H1 (cell line): ENCODE measurements at regions not wholly inside any gene's neighbourhood (a gene's known extent, or its start where the extent isn't known, plus 50 kb on each side); places are given as distances from the start of the nearest gene placed in this dataset.
A peak's percentile ranks its signal among the peaks of the same experiment; 100 is the strongest.

Experiments
- CTCF ChIA-PET: fragments of 300-600 bp; sonication (Branson Sonifier 250); formaldehyde crosslinking; loops from one replicate; lab custom pipeline; 2021; ENCODE audit not compliant: partially characterized antibody; lab: Charles Lee
- POLR2A ChIA-PET: fragments of 300-600 bp; sonication (Branson Sonifier 250); formaldehyde crosslinking; loops from one replicate; lab custom pipeline; 2021; ENCODE audit warnings: inconsistent platforms; ENCODE audit not compliant: partially characterized antibody; lab: Charles Lee
- DNase-seq, 2 experiments: peaks; one replicate each; pipeline versions ENCODE4 v3.0.0 to v3.0.0-alpha.2; 2010 to 2022; ENCODE audit warnings: low spot score in 2 of 2, low read depth in 1 of 2, mixed read lengths in 1 of 2
- FAIRE-seq: peaks from 2 replicates; lab custom pipeline; 2011; peaks lifted over from hg19 to GRCh38; lab: Jason Lieb, UNC
- H2AFZ ChIP-seq: 2 replicates; pipeline ENCODE4 v1.8.1; 2012; ENCODE audit warnings: low read length, inconsistent platforms
- H2AK5ac ChIP-seq: 2 replicates; pipeline ENCODE4 v1.6.1; 2013; ENCODE audit warnings: low read depth, low read length
- H2BK120ac ChIP-seq: replicated peaks from 2 replicates; pipeline ENCODE3; 2013; ENCODE audit warnings: low read depth, low read length, inconsistent platforms
- H2BK12ac ChIP-seq: 2 replicates; pipeline ENCODE4 v1.6.1; 2013; ENCODE audit warnings: low read depth, low read length
- H2BK15ac ChIP-seq: 2 replicates; pipeline ENCODE4 v1.6.1; 2013; ENCODE audit warnings: low read length
- H2BK20ac ChIP-seq: 2 replicates; pipeline ENCODE4 v1.6.1; 2013; ENCODE audit warnings: low read length
- H2BK5ac ChIP-seq: 2 replicates; pipeline ENCODE4 v1.6.1; 2013; ENCODE audit warnings: low read depth, low read length
- H3K14ac ChIP-seq: 2 replicates; pipeline ENCODE4 v1.6.1; 2013; ENCODE audit warnings: inconsistent platforms; ENCODE audit not compliant: insufficient read length
- H3K18ac ChIP-seq: 2 replicates; pipeline ENCODE4 v1.6.1; 2013; ENCODE audit warnings: low read length; ENCODE audit errors: extremely low read depth
- H3K23ac ChIP-seq: 2 replicates; pipeline ENCODE4 v1.6.1; 2013; ENCODE audit warnings: inconsistent platforms; ENCODE audit not compliant: insufficient read length
- H3K23me2 ChIP-seq: 2 replicates; pipeline ENCODE4 v1.6.1; 2013; ENCODE audit warnings: low read depth, low read length
- H3K27ac ChIP-seq: 2 replicates; pipeline ENCODE4 v1.6.1; 2011; ENCODE audit warnings: low read depth, low read length, inconsistent platforms
- H3K27me3 ChIP-seq, 4 experiments: replicated peaks in 1 of 4; 1 replicate in 1 of 4; 2 replicates in 3 of 4; pipeline versions ENCODE4 v1.6.1 to v1.8.1; 2011 to 2013; ENCODE audit warnings: low read length in 3 of 4, mild to moderate bottlenecking in 3 of 4, inconsistent platforms in 2 of 4, mixed read lengths in 2 of 4, moderate library complexity in 1 of 4; ENCODE audit not compliant: control insufficient read depth in 3 of 4, insufficient read depth in 3 of 4; ENCODE audit errors: extremely low read depth in 1 of 4
- H3K36me3 ChIP-seq, 4 experiments: 2 replicates each; pipeline versions ENCODE4 v1.6.1 to v1.8.1; 2011 to 2013; ENCODE audit warnings: mild to moderate bottlenecking in 4 of 4, low read length in 3 of 4, moderate library complexity in 2 of 4, control low read depth in 1 of 4, inconsistent platforms in 1 of 4; ENCODE audit not compliant: insufficient read depth in 4 of 4, control insufficient read depth in 2 of 4
- H3K4ac ChIP-seq: replicated peaks from 2 replicates; pipeline ENCODE3; 2013; ENCODE audit warnings: low read length, low read depth, mixed read lengths, inconsistent platforms; ENCODE audit not compliant: insufficient read length
- H3K4me1 ChIP-seq, 4 experiments: replicated peaks in 1 of 4; 1 replicate in 1 of 4; 2 replicates in 3 of 4; pipeline versions ENCODE4 v1.6.1 to v1.8.1; 2011 to 2013; ENCODE audit warnings: low read length in 3 of 4, inconsistent platforms in 2 of 4, mixed read lengths in 1 of 4; ENCODE audit not compliant: insufficient read depth in 4 of 4, control insufficient read depth in 3 of 4
- H3K4me2 ChIP-seq, 2 experiments: 2 replicates each; pipeline versions ENCODE4 v1.6.1 to v1.8.1; 2011 to 2013; ENCODE audit warnings: low read depth in 2 of 2, low read length in 2 of 2, control low read depth in 1 of 2, inconsistent platforms in 1 of 2, mild to moderate bottlenecking in 1 of 2; ENCODE audit not compliant: insufficient read depth in 1 of 2
- H3K4me3 ChIP-seq, 4 experiments: fragments of 200-600, 300-600 bp in 1 of 4; sonication (generic), shearing (Covaris generic), sonication (Bioruptor Twin) in 1 of 4; 2 replicates each; pipeline versions ENCODE4 v1.5.1 to v1.8.1; 2011 to 2016; ENCODE audit warnings: low read length in 4 of 4, low read depth in 3 of 4, control low read depth in 2 of 4, inconsistent platforms in 2 of 4, mild to moderate bottlenecking in 2 of 4, mixed read lengths in 1 of 4, moderate library complexity in 1 of 4; ENCODE audit not compliant: insufficient read depth in 2 of 4; ENCODE audit errors: extremely low read depth in 1 of 4
- H3K56ac ChIP-seq: replicated peaks from 2 replicates; pipeline ENCODE3; 2013; ENCODE audit warnings: low read depth, mild to moderate bottlenecking, mixed read lengths, low read length, inconsistent platforms; ENCODE audit not compliant: insufficient read length
- H3K79me1 ChIP-seq: 2 replicates; pipeline ENCODE4 v1.6.1; 2013; ENCODE audit warnings: low read depth, low read length, control low read depth
- H3K79me2 ChIP-seq, 2 experiments: 2 replicates each; pipeline versions ENCODE4 v1.6.1 to v1.8.1; 2012 to 2013; ENCODE audit warnings: low read length in 2 of 2, mild to moderate bottlenecking in 2 of 2, inconsistent platforms in 1 of 2; ENCODE audit not compliant: insufficient read depth in 2 of 2, control insufficient read depth in 1 of 2
- H3K9ac ChIP-seq, 4 experiments: replicated peaks in 1 of 4; 1 replicate in 1 of 4; 2 replicates in 3 of 4; pipeline versions ENCODE4 v1.6.1 to v1.8.1; 2011 to 2013; ENCODE audit warnings: low read depth in 3 of 4, low read length in 3 of 4, control low read depth in 2 of 4, mild to moderate bottlenecking in 2 of 4, moderate library complexity in 2 of 4, inconsistent platforms in 1 of 4; ENCODE audit errors: extremely low read depth in 1 of 4
- H3K9me3 ChIP-seq, 2 experiments: 2 replicates each; pipeline versions ENCODE4 v1.6.1 to v1.8.1; 2012 to 2013; ENCODE audit warnings: mild to moderate bottlenecking in 2 of 2, moderate library complexity in 2 of 2, control low read depth in 1 of 2, inconsistent platforms in 1 of 2, low read depth in 1 of 2, low read length in 1 of 2, mixed read lengths in 1 of 2; ENCODE audit not compliant: insufficient read depth in 2 of 2
- H4K20me1 ChIP-seq, 2 experiments: replicated peaks in 1 of 2; 2 replicates each; pipeline versions ENCODE3 to v1.8.1; 2011 to 2013; ENCODE audit warnings: inconsistent platforms in 2 of 2, low read length in 2 of 2, mild to moderate bottlenecking in 1 of 2; ENCODE audit not compliant: insufficient read depth in 2 of 2, control insufficient read depth in 1 of 2
- H4K5ac ChIP-seq: 2 replicates; pipeline ENCODE4 v1.6.1; 2013; ENCODE audit warnings: low read length, low read depth, mixed read lengths, inconsistent platforms; ENCODE audit not compliant: insufficient read length
- H4K8ac ChIP-seq: 2 replicates; pipeline ENCODE4 v1.8.0; 2013; ENCODE audit warnings: mild to moderate bottlenecking, moderate library complexity, low read length, inconsistent platforms; ENCODE audit not compliant: insufficient read depth; ENCODE audit errors: extremely low read depth
- H4K91ac ChIP-seq: replicated peaks from 2 replicates; pipeline ENCODE3; 2013; ENCODE audit warnings: low read length, mixed read lengths, inconsistent platforms; ENCODE audit not compliant: insufficient read length
- CEBPB ChIP-seq: IDR thresholded peaks from 2 replicates; pipeline ENCODE4 v1.6.1; 2012; ENCODE audit warnings: low read depth, low read length
- CHD1 ChIP-seq: IDR thresholded peaks from 2 replicates; pipeline ENCODE4 v1.6.1; 2012; ENCODE audit warnings: low read depth, low read length, improper control_type of control experiment
- CREB1 ChIP-seq: IDR thresholded peaks from 2 replicates; pipeline ENCODE4 v1.6.1; 2012; ENCODE audit warnings: inconsistent platforms
- CTBP2 ChIP-seq: IDR thresholded peaks from 2 replicates; pipeline ENCODE4 v1.7.0; 2011; ENCODE audit warnings: borderline replicate concordance, mild to moderate bottlenecking, moderate library complexity, mixed read lengths, low read length; ENCODE audit not compliant: insufficient read depth, insufficient read length
- GTF2F1 ChIP-seq: IDR thresholded peaks from 2 replicates; pipeline ENCODE4 v1.6.1; 2012; ENCODE audit warnings: low read depth, low read length, improper control_type of control experiment, borderline replicate concordance
- MAFK ChIP-seq: IDR thresholded peaks from 2 replicates; pipeline ENCODE4 v1.6.1; 2012; ENCODE audit warnings: low read depth, mild to moderate bottlenecking, improper control_type of control experiment, low read length
- POLR2AphosphoS5 ChIP-seq: IDR thresholded peaks from 2 replicates; pipeline ENCODE4 v1.6.1; 2011; ENCODE audit warnings: low read depth, low read length
- SP1 ChIP-seq: IDR thresholded peaks from 2 replicates; pipeline ENCODE4 v1.6.1; 2011; ENCODE audit warnings: low read depth, low read length
- SRF ChIP-seq: IDR thresholded peaks from 2 replicates; pipeline ENCODE4 v1.6.1; 2011; ENCODE audit warnings: mild to moderate bottlenecking, low read depth, low read length, moderate library complexity
- TAF7 ChIP-seq: optimal IDR thresholded peaks from 2 replicates; pipeline ENCODE3; 2011; ENCODE audit warnings: low read depth, mild to moderate bottlenecking, inconsistent platforms, low read length, moderate library complexity, borderline replicate concordance
- TBP ChIP-seq: IDR thresholded peaks from 2 replicates; pipeline ENCODE4 v1.6.1; 2011; ENCODE audit warnings: low read depth, low read length, improper control_type of control experiment
- TEAD4 ChIP-seq: IDR thresholded peaks from 2 replicates; pipeline ENCODE4 v1.6.1; 2012; ENCODE audit warnings: low read depth, low read length, inconsistent platforms, mixed read lengths
- WGBS, 2 experiments: shearing (Covaris generic) in 1 of 2; methylation state at CpG; one replicate each; pipeline versions ENCODE4 v1.1.6 to v1.1.7; 2013 to 2015; ENCODE audit warnings: low lambda C conversion rate in 2 of 2, mixed read lengths in 2 of 2, inconsistent platforms in 1 of 2, low coverage in 1 of 2, missing lambda C conversion rate in 1 of 2; ENCODE audit not compliant: insufficient replicate concordance in 2 of 2, insufficient coverage in 1 of 2, insufficient read length in 1 of 2; ENCODE audit errors: extremely low coverage in 1 of 2, missing lambda C conversion rate in 1 of 2; 5-methylcytosine and 5-hydroxymethylcytosine counted together

DNA sequence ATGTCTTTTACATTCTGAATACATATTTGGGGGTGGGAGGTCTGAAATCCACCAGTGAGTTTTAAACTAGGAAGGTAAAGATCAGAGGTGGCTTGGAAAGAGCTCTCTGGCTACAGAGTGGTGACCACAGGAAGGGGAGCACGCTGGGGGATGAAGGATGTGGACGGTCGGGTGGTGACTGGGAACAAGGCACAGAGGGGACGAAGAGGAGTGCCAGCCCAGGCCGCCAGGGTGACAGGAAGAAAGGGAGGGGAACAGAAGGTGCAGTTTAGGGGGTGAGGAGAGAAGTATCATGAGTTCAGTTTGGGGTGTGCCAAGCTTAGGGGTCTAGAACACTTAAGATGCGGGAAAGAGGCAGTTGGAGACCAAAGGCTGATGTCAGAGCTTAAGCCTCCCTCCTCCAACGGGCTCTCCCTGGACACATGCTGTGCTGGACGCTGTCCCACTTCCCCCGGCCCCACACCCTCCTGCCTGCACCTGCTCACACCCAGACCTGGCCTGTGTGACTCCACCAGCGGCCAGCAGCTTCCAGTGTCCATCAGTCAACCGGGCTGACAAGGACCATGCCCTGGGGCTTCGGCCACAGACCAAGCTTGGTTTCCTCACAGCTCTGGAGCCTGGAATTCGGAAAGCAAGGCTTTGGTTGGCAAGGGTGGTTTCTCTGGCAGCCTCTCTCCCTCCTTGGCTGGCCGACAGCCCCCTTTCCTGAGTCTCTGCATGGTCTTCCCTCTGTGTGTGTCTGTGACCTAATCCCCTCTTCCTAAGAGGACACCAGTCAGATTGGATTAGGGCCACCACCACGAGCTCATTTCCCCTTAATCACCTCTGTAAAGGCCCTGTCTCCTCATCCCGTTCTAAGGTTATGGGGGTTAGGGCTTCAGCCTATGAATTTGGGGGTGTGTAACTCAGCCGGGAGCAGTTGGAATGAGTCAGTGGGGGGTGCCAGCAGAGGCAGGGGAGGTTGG, 120.4 kb upstream of the IQSEC1 start:
- H4K91ac ChIP-seq, result no peak overlapping the region
- DNase-seq, result no peak
- no peaks in the 10 kb centered on the region for H4K20me1 ChIP-seq
- H3K9ac ChIP-seq, result no peak overlapping the region
- no peak overlapping the region for H3K23ac ChIP-seq
- no peaks in the 10 kb centered on the region for H3K79me2 ChIP-seq
- no peak overlapping the region for H2BK12ac ChIP-seq
- H3K27me3 ChIP-seq, result no peaks in the 10 kb centered on the region
- no peak for FAIRE-seq
- 87% methylated on average over 17 of the region's 17 CpGs; no CpG with 5 or more reads in 1 of the 2 experiments for WGBS, 2 experiments
- no peak overlapping the region for H4K5ac ChIP-seq
- POLR2A ChIA-PET, result no interaction called here
- no peak overlapping the region for H3K56ac ChIP-seq
- H3K14ac ChIP-seq, result no peak overlapping the region
- 0 out of 2 replicates have a peak overlapping the region, but pooled peaks have one; percentile 4 for H2BK15ac ChIP-seq
- H3K79me1 ChIP-seq, result no peaks in the 10 kb centered on the region
- no peak overlapping the region; the same call in 1 of the 2 replicates for H4K8ac ChIP-seq
- CTCF ChIA-PET, result interaction anchor here (0.6 to 2.9 kb wide), 55 partner anchors 8 to 455 kb away, joined by 3 to 25 read pairs (median 4); no protein-coding TSS in a partner anchor
- no peaks in the 10 kb centered on the region for H3K9me3 ChIP-seq
- TF ChIP-seq CHD1 (no peak), TBP (no peak), TAF7 (no peak), CREB1 (no peak), MAFK (no peak), GTF2F1 (no peak), SP1 (no peak), CEBPB (no peak), CTBP2 (no peak), POLR2AphosphoS5 (no peak), SRF (no peak), TEAD4 (no peak)
- H2BK20ac ChIP-seq, result no peak overlapping the region
- no peak overlapping the region for H3K4me3 ChIP-seq
- H2BK120ac ChIP-seq, result no peak overlapping the region
- H2BK5ac ChIP-seq, result peak overlapping the region; percentile 50; the same call in 1 of the 2 replicates
- H3K4me2 ChIP-seq, result no peak overlapping the region
- H3K4ac ChIP-seq, result no peak overlapping the region
- no peak overlapping the region for H2AK5ac ChIP-seq
- no peak overlapping the region for H2AFZ ChIP-seq
- H3K18ac ChIP-seq, result no peak overlapping the region
- peaks cover 0 to 7% (median 2%) of the 10 kb centered on the region in 4 experiments; a peak in 4 of 7 replicates for H3K4me1 ChIP-seq
- H3K23me2 ChIP-seq, result no peaks in the 10 kb centered on the region; the same call in 1 of the 2 replicates
- H3K27ac ChIP-seq, result no peak overlapping the region
- no peaks in the 10 kb centered on the region for H3K36me3 ChIP-seq
